Gastrocnemius medialis (tissue), 4 donors: ENCODE measurements at regions not wholly inside any gene's neighbourhood (a gene's known extent, or its start where the extent isn't known, plus 50 kb on each side); places are given as distances from the start of the nearest gene placed in this dataset.

ENCODE experiments used
- CTCF ChIP-seq, 5 experiments: fragments of 450-650 bp in 3 of 5; fragments of 200-600 bp in 2 of 5; sonication (generic) in 2 of 5; IDR thresholded peaks in 4 of 5; conservative IDR thresholded peaks in 1 of 5; 1 replicate in 4 of 5; 2 replicates in 1 of 5; pipeline ENCODE4 v1.5.1; 2016 to 2019; ENCODE audit warnings: antibody characterized with exemption in 5 of 5, mild to moderate bottlenecking in 3 of 5, moderate library complexity in 3 of 5
- POLR2A ChIP-seq, 2 donors: fragments of 450-650 bp; IDR thresholded peaks; one replicate each; pipeline ENCODE4 v1.6.1; 2017; ENCODE audit warnings: antibody characterized with exemption in 2 of 2, mild to moderate bottlenecking in 2 of 2, moderate library complexity in 2 of 2

GRCh38 chr4:81963763-81964020 lies 410.1 kb downstream of the HNRNPD start:
- TF ChIP-seq CTCF (IDR thresholded peaks at IDR 0.05 in 4 of 5, conservative IDR thresholded peaks at IDR 0.05 in 1 of 5) = no peak
- no peak for TF ChIP-seq POLR2A (IDR thresholded peaks at IDR 0.05)
